Lower leg skin (tissue), 3 donors: ENCODE measurements at regions not wholly inside any gene's neighbourhood (a gene's known extent, or its start where the extent isn't known, plus 50 kb on each side); places are given as distances from the start of the nearest gene placed in this dataset.

Experiments used
- POLR2A ChIP-seq, 2 donors: fragments of 450-650 bp; IDR thresholded peaks; one replicate each; pipeline ENCODE4 v1.6.1; 2016 to 2017; ENCODE audit warnings: antibody characterized with exemption in 2 of 2, mild to moderate bottlenecking in 1 of 2, moderate library complexity in 1 of 2
- TF ChIP-seq, protein P1 (sequence below), 3 donors: fragments of 450-650 bp; IDR thresholded peaks; one replicate each; pipeline ENCODE4 v1.5.1; 2016; ENCODE audit warnings: antibody characterized with exemption in 3 of 3, mild to moderate bottlenecking in 3 of 3, moderate library complexity in 2 of 3

DNA sequence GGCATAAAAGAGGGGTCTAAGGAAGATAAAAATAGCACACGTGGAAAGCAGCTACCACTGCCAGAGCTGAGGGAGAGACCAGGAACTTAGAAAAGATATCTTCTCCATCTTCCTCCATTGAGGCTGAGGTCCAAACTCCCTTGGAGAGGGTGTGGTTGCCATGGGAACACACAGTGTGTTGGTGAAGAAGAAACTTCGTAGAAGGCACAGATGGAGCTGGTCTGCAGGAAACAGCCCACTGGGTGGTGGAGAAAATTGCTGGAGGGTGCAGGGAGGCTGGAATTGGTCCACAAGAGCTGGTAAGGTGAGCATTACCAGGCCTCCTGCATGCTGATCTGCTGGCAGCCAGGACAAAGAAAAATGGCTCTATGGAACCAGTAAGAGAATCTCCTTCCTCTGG is 191.0 kb downstream of the HRH4 start:
- TF ChIP-seq, protein P1, sequence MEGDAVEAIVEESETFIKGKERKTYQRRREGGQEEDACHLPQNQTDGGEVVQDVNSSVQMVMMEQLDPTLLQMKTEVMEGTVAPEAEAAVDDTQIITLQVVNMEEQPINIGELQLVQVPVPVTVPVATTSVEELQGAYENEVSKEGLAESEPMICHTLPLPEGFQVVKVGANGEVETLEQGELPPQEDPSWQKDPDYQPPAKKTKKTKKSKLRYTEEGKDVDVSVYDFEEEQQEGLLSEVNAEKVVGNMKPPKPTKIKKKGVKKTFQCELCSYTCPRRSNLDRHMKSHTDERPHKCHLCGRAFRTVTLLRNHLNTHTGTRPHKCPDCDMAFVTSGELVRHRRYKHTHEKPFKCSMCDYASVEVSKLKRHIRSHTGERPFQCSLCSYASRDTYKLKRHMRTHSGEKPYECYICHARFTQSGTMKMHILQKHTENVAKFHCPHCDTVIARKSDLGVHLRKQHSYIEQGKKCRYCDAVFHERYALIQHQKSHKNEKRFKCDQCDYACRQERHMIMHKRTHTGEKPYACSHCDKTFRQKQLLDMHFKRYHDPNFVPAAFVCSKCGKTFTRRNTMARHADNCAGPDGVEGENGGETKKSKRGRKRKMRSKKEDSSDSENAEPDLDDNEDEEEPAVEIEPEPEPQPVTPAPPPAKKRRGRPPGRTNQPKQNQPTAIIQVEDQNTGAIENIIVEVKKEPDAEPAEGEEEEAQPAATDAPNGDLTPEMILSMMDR (IDR thresholded peaks at IDR 0.05) = no peak
- no peak for TF ChIP-seq POLR2A (IDR thresholded peaks at IDR 0.05)
